ENCODE measurements at regions not wholly inside any gene's neighbourhood (a gene's known extent, or its start where the extent isn't known, plus 50 kb on each side); places are given as distances from the start of the nearest gene placed in this dataset.

GRCh38 chr17:5635949-5636348, 51.6 kb upstream of the NLRP1 start:
- DNase-seq (ENCODE audit: low read depth), result no peak

- DNase-seq (ENCODE audit: low read depth), result no peak
Measured at GRCh38 chr17:5638596-5638995, 54.3 kb upstream of the NLRP1 start.

GRCh38 chr17:5640726-5641125, 56.4 kb upstream of the NLRP1 start:
- DNase-seq (ENCODE audit: low read depth), result no peak

- DNase-seq (ENCODE audit: low read depth), result no peak
Measured at GRCh38 chr17:5642752-5643151, 58.4 kb upstream of the NLRP1 start.

- DNase-seq (ENCODE audit: low read depth), result no peak
Measured at GRCh38 chr17:5644065-5644464, 59.8 kb upstream of the NLRP1 start.

- no peak for DNase-seq (ENCODE audit: low read depth)
Measured at GRCh38 chr17:5651348-5651747, 67.0 kb upstream of the NLRP1 start.

- no peak for DNase-seq (ENCODE audit: low read depth)
Measured at GRCh38 chr17:5661491-5662125, 77.3 kb upstream of the NLRP1 start.

- no peak for DNase-seq (ENCODE audit: low read depth)
Measured at GRCh38 chr17:5662409-5663085, 78.2 kb upstream of the NLRP1 start.

- no peak for DNase-seq (ENCODE audit: low read depth)
Measured at GRCh38 chr17:5665164-5665563, 80.9 kb upstream of the NLRP1 start.

- no peak for DNase-seq (ENCODE audit: low read depth)
Measured at GRCh38 chr17:5667871-5668270, 83.6 kb upstream of the NLRP1 start.

- DNase-seq (ENCODE audit: low read depth), result no peak
Measured at GRCh38 chr17:5668557-5669138, 84.3 kb upstream of the NLRP1 start.

- DNase-seq (ENCODE audit: low read depth), result no peak
Measured at GRCh38 chr17:5669191-5669590, 84.9 kb upstream of the NLRP1 start.

GRCh38 chr17:5672141-5672540, 87.8 kb upstream of the NLRP1 start:
- DNase-seq (ENCODE audit: low read depth), result no peak

GRCh38 chr17:5672815-5673430, 88.6 kb upstream of the NLRP1 start:
- no peak for DNase-seq (ENCODE audit: low read depth)

- no peak for DNase-seq (ENCODE audit: low read depth)
Measured at GRCh38 chr17:5675625-5676421, 91.5 kb upstream of the NLRP1 start.

- DNase-seq (ENCODE audit: low read depth), result no peak
Measured at GRCh38 chr17:5677620-5678019, 93.3 kb upstream of the NLRP1 start.

- no peak for DNase-seq (ENCODE audit: low read depth)
Measured at GRCh38 chr17:5678171-5678570, 93.9 kb upstream of the NLRP1 start.

- DNase-seq (ENCODE audit: low read depth), result no peak
Measured at GRCh38 chr17:5680766-5681165, 96.5 kb upstream of the NLRP1 start.

- no peak for DNase-seq (ENCODE audit: low read depth)
Measured at GRCh38 chr17:5683241-5683640, 98.9 kb upstream of the NLRP1 start.

- DNase-seq (ENCODE audit: low read depth), result no peak
Measured at GRCh38 chr17:5686074-5686635, 101.8 kb upstream of the NLRP1 start.

GRCh38 chr17:5687646-5688045, 103.3 kb upstream of the NLRP1 start:
- no peak for DNase-seq (ENCODE audit: low read depth)

- DNase-seq (ENCODE audit: low read depth), result no peak
Measured at GRCh38 chr17:5693821-5694220, 109.5 kb upstream of the NLRP1 start.
